Pulmonary artery endothelial cell (primary cell): ENCODE measurements at regions not wholly inside any gene's neighbourhood (a gene's known extent, or its start where the extent isn't known, plus 50 kb on each side); places are given as distances from the start of the nearest gene placed in this dataset.

Experiments used
- DNase-seq: peaks from one replicate; pipeline ENCODE4 v3.0.0-alpha.2; 2011; ENCODE audit warnings: low read depth, low spot score

DNA sequence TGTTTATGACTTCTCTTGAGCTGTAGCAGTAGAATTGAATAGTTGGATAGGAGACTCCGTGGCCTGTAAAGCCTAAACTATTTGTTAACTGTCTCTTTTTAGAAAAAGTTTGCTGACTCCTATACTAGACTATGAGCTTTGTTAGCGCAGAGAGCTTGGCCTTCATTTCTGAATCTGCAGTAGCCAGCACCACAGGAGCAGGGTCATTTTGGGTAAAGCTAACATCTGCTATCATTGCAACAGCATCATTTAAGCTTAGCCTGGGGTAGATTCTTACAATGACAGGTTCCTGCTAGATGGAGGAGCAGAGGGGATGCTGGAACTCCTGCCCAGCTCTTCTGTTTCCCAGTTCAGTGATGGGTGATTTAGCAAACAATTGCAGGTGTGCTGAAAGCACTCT is 133.7 kb upstream of the ASTN2 start:
- no peak for DNase-seq

DNA sequence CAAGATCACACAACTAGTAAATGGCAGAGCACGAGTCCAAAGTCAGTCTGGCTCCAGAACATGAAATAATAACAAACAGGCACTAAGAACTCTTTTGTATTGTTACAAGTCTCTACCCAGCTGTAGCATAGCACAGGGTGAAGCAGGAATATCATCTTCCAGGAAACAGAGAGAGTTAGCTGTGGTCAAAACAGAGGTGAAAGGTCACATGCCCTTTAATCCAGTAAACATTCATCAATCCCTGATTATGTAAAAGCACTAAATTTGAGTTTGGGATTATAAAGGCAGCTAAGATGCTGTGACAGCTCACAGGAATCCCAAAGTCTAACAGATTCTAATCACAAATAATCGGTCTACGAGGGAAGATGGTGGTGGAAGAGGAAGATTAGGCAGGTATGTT is 133.0 kb upstream of the ASTN2 start:
- no peak for DNase-seq

- DNase-seq: peak; percentile 1
Measured at GRCh38 chr9:117546894-117547678, 132.2 kb upstream of the ASTN2 start.

DNA sequence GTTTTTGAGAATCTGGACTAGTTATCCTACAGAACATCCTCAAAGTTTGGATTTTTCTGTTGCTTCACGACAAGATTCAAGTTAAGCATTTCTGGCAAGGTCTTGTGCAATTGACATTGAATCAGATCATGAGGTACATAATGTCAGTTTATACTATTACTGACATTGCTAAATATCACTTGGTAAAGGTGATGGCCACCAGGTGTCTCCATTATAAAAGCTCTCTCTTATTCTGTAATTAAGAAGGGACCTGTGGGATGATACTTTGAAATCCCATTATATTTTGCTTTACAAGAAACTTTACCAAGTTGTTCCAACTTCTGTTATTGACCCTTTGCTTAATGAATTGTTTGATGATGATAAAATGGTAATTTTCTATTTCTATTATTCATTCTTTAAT is 131.0 kb upstream of the ASTN2 start:
- DNase-seq: no peak

GRCh38 chr9:117543089-117543488 is 128.2 kb upstream of the ASTN2 start:
- no peak for DNase-seq

GRCh38 chr9:117542021-117542420 is 127.2 kb upstream of the ASTN2 start:
- DNase-seq: no peak

- no peak for DNase-seq
Measured at GRCh38 chr9:117541181-117541580, 126.3 kb upstream of the ASTN2 start.

- no peak for DNase-seq
Measured at GRCh38 chr9:117535973-117536372, 121.1 kb upstream of the ASTN2 start.

DNA sequence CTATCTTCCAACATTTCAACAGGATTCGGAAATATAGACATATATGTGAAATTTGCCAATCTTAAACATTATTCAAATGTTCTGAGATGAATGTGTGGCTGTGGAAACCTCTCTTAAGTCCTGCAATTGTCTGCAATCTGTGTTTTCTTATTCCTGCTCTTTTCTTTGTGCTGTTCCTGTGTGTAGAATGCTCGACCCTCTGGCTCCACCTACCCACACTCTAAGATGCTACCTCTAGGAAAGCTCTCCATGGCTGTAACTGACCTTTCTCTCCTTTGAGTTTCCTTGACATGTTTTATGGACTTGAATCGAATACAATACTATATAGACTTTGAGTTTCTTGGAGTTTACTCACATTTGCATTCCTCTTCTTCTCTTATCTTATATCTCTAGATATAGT is 120.6 kb upstream of the ASTN2 start:
- DNase-seq: no peak

DNA sequence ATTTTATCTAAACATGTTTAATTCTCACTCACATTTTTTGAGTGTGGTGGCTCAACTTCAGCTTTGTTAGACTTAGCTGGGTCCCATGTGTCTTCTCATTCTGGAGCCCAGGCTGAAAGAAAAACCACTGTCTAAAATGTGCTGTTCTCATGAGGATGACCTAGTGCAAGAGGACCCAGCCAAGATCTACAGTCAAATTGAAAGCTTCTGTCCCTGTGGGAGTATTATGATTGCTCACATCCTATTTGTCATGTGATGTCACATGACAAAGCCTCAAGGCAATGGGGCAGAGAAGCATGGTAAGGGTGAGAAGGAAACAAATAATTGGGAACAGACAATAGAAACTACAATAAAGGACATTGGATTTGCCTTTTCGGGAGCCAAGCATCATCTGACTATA is 113.4 kb upstream of the ASTN2 start:
- DNase-seq: no peak

DNA sequence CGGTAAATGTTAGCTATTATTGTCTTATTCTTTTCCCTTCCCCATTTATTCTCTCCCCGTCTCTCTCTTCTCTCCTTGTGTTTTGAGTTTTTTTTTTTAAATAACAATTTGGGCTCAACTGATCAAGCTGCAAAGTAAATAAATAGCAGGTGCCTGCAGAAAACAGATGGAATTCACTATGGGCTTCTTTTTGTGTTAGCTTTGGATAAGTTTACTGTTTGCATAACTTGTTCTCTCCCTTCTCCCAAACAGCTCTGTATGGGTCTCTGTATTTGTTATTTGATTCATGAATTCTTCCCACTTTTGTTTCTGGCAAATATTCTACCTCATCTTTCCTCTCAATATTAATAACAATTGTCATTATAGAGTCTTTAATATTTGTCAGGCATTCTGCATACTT is 111.8 kb upstream of the ASTN2 start:
- no peak for DNase-seq

GRCh38 chr9:117523531-117524153 is 108.8 kb upstream of the ASTN2 start:
- DNase-seq: no peak

DNA sequence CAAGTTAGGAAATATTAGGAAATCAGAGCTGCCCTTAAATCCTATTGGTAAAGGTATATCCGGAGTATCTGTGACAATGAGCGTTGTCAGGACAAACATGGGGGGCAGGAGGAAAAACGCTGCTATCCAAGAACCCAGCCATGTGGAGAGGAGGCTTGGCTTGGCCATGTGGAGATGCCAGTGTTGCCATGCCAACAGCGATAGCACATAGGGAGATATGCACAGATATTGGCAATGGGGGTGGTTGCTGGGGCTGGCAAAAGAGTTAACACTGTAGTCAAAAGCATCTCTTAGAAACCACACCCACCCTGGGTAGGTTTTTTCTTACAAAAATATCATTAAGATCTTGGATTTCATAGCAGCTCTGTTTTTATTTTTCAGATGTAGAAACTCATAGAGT is 106.4 kb upstream of the ASTN2 start:
- no peak for DNase-seq

GRCh38 chr9:117516676-117517632 is 102.1 kb upstream of the ASTN2 start:
- DNase-seq: no peak

- DNase-seq: no peak
Measured at GRCh38 chr9:117511852-117512481, 97.1 kb upstream of the ASTN2 start.

DNA sequence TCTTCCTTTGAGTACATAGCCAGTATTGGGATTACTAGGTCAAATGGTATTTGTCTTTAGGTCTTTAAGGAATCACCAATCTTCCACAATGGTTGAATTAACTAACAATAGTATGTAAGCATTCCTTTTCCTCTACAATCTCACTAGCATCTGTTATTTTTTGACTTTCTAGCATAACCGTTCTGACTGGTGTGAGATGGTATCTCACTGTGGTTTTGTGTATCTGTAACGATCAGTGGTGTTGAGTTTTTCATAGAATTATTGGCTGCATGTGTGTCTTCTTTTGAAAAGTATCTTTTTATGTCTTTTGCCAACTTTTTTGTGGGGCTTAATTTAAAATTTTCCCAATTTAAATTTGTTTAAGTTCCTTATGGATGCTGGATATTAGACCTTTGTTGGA is 81.5 kb upstream of the ASTN2 start:
- no peak for DNase-seq

- no peak for DNase-seq
Measured at GRCh38 chr9:117494401-117495090, 79.7 kb upstream of the ASTN2 start.

- DNase-seq: no peak
Measured at GRCh38 chr9:117492476-117492875, 77.6 kb upstream of the ASTN2 start.

DNA sequence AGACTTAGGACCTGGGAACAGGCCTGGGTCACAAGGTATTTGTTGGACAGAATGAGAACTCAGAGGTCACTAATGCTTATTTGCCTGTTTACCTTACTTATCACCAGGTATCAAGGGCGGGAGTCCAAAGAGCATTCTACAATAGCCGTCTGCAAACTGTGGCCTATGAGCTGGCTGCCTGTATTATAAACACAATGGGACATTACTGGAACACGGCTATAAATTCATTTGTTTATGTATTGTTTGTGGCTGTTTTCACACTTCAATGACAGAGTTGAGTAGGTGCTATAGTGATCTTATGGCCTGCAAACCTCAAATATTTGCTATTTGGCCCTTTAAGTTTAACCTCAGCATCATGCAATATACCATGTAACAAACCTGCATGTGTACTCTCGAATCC is 76.6 kb upstream of the ASTN2 start:
- DNase-seq: no peak

GRCh38 chr9:117490199-117490598 is 75.3 kb upstream of the ASTN2 start:
- DNase-seq: no peak

DNA sequence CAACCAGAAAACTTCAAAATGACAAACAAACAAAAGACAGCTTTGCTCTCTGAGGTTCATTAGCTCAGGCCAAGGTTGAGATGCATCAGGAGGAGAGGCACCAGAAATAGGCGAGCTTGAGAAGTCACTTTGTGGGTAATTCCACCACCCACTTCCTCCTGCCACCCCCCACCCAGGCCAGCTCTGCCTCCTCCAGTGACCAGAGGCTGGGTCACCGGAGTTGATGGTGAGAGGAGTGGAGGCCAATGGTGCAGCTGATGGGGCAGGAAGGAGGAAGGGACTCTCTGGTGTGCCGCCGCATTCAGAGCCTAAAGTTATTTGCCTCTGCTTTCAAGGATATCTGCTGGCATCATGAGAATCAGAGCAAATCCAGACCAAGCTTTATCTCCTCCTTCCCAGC is 73.8 kb upstream of the ASTN2 start:
- DNase-seq: no peak
